ENCODE measurements at regions not wholly inside any gene's neighbourhood (a gene's known extent, or its start where the extent isn't known, plus 50 kb on each side); places are given as distances from the start of the nearest gene placed in this dataset.

DNA sequence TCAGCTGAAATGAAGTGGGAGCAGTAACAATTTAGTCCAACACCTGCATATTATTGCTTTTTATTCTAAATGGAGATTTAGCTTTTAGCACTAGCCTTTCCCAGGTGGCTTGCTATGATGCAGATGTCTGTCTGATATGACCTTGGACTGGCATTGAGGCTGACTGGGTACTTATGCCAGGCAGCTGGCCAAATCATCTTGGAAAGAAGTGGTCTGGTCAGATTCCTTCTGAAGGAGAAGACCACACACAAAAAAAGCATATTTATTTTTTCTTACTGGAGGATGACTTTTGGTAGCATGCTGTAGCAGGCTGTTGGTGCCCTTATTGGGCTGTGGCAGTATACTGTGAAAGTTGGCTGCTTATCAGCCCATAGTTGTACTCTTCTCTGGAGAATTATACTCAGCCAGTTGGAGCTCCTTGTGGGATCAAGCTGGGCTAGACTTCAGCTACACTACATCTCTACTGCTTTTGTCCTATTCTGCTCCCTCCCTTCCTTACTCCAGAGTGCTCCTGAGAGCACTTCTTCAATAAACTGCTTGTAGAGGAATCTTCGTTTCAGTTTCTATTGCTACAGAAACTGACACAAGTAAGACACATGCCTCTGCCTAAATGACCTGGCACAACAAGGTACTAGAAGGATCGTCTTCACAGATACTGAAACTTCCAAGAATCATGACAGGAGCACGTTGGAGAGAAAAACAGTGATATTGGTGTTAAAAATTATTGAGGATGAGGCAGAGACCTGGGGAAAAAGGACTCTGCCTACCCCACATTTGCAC, 196.8 kb upstream of the RPS6KA3 start:
- no peak for DNase-seq

DNA sequence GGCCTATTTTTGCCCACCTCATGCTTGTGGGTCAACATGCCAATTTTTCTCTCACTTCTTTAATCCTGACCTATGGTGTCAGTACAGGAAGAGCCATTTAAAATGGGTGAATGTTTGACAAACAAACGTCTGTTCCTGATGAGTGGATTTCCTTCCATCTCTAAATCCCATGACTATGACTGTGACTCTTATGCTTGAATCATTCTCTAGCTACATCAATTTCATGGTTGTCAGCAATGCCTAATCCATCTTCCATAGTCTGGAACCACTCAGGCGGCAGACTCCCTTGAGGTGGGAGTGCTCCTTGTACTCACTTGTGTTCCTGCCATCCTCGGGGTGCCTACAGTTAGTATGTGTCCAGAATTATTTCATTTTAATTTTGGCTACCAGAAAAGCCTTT, 194.9 kb upstream of the RPS6KA3 start:
- DNase-seq, result no peak

DNA sequence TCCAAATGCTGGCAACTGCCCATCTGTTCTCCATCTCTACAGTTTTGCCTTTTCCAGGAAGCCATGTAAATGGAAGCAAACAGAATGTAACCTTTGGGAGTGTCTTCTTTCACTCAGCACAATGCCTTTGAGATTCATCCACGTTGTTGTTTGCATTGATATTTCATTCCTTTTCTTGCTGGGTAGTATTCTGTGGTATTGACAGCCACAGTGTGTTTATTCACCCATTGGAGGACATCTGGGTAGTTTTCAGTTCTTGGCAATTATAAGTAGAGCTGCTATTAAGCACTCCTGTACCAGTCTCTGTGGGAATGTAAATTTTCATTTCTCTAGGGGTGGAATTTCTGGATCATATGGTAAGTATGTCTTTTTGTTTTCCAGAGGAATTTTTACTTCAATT, 194.3 kb upstream of the RPS6KA3 start:
- no peak for DNase-seq

DNA sequence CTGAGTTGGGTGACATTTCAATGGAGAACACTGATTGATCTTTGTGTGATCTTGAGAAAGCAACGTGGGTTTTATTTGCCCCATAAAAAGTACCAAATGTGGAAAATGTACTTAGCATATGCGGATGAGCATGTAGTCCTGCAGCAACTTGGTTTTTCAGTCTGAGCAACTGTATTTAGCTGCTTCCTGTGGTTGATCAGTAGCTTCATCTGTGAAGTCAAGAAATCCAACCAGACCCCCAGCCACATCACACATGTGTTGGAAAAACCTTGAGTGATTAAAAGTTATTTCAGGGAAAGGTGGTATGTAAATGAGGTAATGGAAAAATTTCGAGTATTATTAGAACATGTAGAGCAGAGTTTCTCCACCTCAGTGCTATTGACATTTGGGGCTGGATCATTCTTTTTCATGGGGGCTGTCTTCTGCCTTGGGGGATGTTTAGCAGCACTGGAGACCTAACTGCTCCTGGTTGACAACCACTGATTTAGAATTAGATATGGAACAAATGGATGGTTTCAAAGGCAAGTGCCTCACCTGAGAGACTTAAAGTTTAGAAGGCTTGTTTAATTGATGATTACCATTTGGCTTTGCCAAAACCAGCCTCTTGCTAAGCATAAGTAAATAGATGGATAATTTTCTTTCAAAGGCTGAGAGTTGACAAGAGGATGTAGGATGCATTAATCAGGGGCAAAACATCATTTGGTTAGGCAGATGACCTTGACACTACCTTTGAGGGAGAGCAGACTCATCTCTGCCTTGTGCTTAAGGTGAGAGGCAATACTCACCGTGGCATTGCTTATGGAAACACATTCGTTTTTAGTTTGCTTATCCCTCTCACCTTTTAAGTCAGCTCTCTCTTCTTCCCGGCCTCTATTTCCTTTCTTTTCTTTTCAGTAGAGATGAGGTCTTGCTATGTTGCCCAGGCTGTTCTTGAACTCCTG, 193.0 kb upstream of the RPS6KA3 start:
- DNase-seq, result no peak

DNA sequence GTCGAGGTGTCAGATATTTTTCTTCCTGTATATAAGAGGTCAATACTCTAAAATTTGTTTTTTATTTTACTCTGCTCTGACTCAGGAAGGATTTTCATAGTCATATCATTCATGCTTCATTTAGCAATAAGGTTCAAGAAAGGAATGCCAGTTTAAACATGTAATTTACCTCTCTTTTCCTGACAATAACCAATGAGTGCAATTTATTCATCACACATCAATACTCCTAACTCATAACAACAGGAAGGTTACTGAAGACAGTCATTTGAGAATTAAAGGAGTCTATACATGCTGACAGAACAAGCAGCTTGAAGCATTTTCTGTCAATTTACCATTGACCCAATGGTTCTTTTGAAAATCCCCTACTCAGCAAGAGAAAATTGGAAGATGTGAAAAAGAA, 190.3 kb upstream of the RPS6KA3 start:
- DNase-seq, result no peak

DNA sequence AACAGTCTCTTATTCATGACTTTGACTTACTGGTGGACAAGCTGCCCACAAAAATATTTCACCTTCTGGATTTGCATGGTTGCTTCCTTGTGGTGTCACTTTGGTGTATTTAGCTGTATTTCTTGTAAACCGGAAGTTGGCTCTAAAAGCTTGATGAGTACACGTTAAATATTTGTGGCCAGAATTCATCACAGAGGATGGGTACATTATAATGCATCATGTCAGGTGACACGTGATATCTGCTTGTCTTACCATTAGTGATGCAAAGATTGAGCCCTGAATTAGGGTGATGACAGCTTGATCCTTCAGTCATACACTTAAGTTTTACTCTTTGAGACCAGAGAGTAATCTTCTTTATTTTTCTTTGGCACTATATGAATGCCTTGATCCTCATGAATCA, 188.3 kb upstream of the RPS6KA3 start:
- no peak for DNase-seq

DNA sequence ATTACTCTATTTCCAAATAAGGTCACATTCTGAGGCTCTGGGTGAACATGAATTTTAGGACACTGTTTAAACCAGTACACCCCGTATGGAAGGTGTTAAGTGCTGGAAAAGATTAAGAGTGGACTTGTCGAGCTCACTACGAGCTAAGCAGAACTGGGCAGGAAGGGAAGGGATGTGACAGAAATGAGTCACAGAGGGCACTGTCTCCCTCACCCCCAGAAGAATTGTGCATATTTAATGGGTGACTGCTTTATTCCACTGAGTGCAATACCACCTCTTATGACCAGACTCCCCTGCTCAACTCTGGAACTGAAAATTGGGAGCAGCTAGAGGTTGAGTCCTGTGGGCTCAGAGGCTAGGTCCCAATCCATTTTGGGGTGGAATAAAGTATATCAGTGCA, 187.4 kb upstream of the RPS6KA3 start:
- no peak for DNase-seq

DNA sequence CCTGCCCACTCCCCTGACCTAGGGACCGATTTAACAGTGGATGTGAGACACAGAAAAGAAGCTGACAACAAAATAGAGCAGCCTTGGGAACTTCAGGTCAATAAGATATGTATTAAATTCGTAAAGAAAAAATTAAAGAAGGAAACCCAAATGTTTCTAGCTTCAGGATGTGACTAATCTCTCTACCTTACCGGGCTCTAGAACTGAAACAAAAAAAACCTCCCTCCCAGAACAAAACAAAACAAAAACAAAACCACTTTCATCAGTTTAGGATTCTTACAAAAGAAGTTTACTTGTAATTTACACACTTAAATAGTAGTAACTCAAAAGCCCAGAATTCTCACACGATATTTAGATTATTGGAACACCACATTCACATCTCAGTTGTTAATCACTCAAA, 185.8 kb upstream of the RPS6KA3 start:
- no peak for DNase-seq

DNA sequence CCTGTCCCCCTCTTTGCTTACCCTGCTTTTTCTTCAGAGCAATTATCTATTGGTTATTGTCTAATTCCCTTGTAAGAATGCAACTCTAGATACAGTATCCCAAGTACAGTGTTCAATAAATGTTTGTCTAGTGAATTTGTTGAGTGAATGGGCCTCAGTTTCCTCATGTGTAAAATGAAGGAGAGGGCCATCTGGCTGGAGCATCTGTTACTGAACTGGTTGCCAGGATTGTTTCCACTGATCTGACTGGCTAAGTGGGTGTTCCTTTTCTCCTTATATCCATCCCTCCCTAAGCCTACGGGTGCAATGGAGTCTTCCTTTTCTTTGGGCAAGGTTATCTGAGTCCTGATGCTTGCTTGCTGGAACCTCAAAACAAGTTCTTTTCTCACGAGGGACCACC, 185.2 kb upstream of the RPS6KA3 start:
- no peak for DNase-seq

DNA sequence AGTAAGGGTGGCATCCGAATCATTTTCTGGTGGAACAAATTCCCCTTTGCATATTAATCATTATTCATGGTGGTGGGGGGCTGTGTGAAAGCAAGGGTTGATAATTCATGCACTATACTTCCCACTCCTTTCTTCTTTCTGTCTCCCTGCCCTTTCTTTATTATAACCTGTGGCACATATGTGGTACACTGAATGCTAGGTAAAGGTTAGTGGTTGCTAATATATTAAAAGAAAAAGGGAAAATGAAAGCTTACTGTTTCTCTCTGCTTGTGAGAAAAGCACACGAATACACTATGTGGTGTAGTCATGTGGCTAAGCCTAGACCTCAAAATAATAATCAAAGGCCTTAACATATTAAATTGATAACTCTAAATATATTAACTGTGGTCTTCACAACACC, 178.4 kb upstream of the RPS6KA3 start:
- DNase-seq, result no peak

DNA sequence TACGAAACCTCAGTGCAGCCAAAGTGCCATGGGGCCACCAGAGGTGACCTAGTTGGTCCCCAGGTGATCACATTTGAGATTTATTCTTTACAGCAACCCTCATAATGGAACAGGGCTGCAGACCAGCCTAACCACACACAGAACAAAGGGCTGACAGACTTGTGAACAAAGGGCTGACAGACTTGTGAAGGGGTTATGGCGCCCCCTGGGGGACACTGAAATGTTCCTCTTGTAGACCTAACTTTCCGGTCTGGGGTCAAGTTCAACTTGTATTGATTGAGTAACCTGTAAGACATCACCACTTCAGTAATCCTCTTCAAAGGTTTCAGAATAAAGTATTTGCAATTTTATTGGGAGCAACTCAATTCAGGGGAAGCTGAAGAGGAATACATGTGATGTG, 175.9 kb upstream of the RPS6KA3 start:
- DNase-seq, result peak; percentile 91

DNA sequence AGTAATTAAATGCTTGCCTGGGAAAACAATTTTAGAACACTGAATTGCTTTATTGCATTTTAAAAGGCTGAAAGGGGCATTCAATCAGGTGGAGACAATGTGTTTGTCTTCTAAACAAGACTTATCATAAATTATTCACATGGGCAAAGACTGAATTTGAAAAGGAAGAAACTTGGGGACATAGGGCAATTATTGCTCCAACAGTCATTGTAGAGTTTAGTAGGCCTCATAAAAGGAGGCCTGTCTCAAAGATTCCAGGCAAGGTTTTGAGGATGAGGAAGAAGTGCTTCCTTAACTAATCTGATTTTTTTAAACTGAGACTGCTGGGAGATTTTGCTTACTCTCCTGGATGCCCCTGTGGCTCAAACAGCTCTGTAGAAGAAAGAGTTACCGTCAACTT, 174.4 kb upstream of the RPS6KA3 start:
- DNase-seq, result no peak

DNA sequence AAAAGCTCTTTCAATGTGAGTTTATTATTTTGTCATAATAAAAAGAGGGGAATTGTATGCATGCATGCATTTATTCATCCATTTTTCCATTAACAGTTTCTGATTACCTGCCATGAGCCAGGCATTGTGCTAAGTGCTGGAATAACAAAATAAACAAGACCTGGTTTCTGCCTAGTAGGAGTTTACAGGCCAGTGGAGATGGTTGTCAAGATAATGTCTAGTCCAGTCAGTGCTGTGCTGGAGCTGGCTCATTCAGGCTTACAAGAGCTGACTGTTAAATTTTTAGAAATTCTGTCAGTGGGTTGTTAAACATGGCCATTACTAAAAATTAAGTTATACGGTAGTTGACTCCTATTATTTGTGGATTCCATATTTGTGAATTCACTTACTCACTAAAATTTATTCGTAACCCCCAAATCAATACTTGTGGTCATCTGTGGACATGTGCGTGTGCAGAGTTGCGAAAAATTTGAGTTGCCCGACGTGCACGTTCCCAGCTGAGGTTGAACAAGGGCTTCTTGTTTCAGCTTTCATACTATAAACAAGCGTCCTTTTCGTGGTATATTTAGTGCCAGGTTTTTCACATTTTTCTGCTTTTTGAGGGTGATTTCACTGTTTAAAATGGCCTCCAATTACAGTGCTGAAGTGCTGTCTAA, 172.3 kb upstream of the RPS6KA3 start:
- DNase-seq, result peak; percentile 20

DNA sequence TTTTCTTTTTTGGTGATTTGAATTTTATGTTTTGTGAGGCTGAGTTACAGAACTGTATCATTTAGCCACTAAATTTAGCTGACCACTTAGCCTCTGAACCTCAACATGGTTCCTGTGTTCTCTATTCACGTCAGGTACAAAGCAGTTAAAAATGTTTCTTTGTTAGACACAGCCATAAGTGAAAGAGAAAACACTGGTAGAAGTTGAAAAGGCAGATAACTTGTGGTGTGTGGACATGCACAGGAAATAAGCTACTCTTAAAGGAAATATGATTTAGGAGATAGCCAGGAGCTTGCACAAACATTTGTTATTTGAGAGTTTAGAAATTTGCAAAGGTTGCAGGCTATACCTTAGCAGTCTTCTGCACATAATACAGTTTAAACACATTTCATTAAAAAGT, 171.0 kb upstream of the RPS6KA3 start:
- peak; percentile 77 for DNase-seq

DNA sequence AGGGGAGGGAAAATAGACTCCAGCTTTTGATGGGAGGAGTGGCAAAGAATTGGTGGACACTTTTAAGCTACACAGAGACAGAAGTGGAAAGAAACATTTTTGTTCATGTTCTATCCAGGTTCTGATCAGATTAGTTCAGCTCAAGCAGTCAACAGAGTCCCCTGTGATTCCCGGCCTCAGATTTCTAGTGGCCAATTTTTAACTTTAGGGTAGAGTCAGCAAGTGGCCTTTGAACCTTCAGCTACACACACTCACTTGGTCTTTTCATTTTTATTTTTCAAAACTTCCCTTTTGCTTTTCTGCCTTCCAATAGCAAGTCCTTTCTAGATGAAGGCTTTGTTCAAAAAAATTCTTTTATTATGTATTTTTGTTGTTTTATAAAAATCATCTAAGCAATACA, 169.2 kb upstream of the RPS6KA3 start:
- no peak for DNase-seq

DNA sequence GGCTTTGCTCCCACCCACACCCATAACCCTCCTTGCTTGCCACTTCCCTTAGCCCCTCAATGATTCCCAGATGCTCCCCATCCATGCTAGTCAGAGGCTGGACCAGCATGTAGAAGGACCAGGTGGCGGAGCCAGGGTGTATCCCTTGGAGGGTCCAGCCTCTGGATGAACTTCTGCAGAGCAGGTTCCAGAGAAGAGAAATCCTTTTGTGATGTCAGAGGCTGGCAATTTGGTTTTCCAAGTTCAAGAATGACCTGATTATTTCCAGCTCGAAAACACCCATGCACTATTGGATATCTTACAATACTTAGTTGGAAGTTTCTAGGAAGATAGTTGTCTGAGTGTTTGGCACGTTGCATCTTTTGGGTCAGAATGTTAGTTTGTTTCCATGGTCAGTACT, 168.3 kb upstream of the RPS6KA3 start:
- DNase-seq, result no peak

DNA sequence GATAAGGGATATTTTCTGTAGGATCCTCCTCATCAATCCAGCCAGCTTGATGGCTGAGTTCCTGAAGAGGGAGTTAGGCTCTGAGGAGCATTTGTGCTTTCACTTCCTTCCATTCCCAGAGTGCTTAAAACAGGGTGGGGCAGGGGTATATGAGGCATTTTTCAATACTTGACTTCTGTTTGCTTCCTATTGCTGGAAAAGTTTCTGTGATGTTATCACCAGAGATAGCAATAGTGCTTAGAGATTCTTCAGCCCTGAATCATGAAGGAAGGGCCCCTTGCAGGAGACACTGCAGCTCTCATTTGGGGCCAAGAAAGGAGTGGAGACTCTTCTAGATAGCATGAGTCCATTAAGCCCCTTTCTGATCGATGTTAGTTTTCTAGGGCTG, 166.7 kb upstream of the RPS6KA3 start:
- DNase-seq, result no peak

DNA sequence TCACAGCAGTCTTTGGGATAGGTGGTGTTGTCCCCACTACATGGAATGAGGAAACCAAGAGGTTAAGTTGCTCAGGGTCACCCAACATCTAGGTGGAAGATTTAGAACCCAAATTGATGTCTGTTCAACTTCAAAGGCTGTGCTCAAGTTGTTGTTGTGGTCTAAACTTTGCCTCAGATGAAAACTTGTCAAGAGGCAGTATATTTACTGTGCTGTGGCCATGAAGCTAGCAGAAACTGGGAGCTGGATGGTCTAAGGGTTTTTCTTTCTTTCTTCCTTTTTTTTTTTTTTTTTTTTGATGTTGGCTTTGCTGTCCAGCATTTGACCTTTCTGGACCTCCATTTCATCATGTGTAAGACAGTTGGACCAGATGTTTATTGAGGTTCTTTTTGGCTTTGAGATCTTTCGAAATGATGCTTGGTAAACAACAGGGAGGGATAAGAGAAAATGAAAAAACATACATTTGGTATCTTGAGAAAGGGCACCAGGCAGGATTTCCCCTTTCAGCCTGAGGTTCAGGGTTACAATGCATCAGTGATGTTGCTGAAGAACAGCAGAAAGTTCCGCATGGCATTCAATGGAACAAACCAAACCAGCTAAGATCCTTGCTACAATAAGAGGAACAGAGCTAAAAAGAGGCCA, 166.2 kb upstream of the RPS6KA3 start:
- DNase-seq, result peak; percentile 20

DNA sequence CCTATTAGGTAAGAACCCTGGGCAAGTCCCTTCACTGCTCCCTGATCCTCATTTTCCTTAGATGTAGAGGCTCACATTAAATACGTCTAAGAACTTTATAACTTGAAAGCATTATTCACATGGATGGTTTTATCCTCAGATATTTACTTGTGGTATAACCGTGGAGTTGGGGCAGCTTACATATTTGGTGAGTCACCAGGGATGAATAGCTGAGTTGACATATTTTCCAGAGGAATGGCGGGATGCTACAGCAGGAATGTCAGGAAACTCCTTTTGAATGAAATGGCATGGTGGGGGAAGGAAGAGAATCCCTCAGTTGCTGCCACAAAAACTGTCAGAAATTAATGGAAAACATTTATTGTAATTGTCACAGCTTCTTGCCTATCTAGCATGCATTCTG, 165.3 kb upstream of the RPS6KA3 start:
- DNase-seq, result no peak

DNA sequence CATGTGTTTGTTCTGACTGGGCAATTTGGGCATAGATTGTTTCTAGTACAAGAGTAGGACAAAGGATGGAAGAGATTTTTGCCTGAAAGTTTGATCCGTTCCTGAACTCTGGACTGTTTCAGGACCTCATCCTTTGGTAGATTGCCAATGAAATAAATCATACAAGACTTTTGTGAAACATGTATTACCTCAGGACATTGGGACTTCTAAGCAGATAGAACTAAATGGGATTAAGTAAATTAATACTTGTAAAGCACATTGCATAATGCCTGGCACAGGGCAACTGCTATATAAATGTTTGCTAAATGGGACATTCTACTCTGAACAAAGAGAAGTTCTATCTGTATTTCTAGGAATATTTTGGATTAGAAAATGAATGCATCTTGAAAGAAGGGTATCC, 164.8 kb upstream of the RPS6KA3 start:
- no peak for DNase-seq

DNA sequence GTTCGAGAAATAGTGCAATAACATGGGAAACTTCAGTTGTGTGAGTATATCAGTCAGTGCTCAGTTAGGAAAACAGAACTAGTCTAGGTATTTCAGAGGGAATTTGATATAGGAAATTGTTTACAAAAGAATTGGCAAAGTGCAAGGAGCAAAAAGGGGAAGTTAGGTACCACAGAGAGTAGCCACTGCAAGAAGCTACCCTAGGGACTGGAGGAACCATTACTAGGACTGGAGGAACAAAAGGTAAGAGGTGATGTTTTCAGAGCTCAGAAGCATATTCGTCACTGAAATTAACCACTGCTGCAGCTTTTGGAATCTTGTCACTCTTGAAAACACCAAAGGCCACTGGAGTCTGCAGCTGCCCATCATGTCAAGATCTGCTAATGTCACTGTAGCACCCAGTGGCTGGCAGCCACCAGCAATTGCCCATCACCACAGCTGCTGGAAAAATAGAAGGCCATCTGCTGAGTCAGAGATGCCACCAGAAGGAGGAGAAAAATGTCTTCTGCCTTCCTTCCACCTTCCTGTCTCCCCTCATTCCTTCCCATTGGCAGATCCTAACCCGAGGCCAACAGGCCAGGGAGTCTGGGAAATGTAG, 160.6 kb upstream of the RPS6KA3 start:
- DNase-seq, result no peak

DNA sequence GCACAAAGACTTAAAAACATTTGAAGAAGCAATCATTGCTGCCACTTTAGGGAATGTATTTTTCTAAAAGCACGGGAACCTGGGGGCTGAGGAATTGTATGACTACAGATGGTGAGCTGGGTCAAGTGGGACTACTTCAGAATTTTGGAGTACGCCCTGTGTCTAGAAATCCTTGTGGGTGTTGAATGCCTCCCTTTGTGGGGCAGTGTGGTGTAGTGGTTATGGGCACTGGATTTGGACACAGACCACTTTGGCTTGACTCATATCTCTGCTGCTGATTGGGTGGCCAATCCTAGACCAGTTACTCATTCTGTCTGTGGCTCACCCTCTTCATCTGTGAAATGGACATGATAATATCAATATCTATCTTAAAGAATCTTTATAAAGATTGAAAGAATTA, 155.0 kb upstream of the RPS6KA3 start:
- DNase-seq, result no peak

DNA sequence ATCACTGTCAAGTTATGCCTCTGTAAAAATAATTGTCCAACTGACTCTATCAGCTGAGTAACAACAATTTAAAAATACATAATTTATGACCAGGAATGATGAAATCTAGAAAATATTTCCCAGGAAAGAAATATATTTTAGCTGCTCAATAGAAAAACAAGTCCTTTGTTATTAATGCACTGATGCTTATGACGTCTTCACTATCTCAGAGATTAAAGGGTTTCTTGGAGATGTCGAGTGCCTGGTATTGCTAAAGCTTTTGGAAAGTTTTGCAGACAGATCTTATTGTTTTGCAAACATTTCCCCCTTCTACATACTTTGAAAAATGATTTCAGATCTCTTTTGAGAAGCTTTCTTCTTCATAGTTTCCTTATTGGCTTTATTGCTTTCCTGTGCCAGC, 154.6 kb upstream of the RPS6KA3 start:
- no peak for DNase-seq

Data from hematopoietic multipotent progenitor cell treated with erythropoietin and hydrocortisone succinate and interleukin-3 and kit ligand, for 4 days (in vitro differentiated cells).